Karpas-422 (cell line): ENCODE measurements at regions not wholly inside any gene's neighbourhood (a gene's known extent, or its start where the extent isn't known, plus 50 kb on each side); places are given as distances from the start of the nearest gene placed in this dataset.
A peak's percentile ranks its signal among the peaks of the same experiment; 100 is the strongest.

ENCODE experiments used
- DNase-seq: peaks from one replicate; pipeline ENCODE4 v3.0.0-alpha.2; 2015
- H2AFZ ChIP-seq: fragments of 200-600 bp; sonication (generic); 2 replicates; pipeline ENCODE4 v1.6.1; 2014; ENCODE audit warnings: antibody characterized with exemption, low read length, mixed read lengths
- H3K27ac ChIP-seq: fragments of 200-600 bp; sonication (generic); 2 replicates; pipeline ENCODE4 v1.5.1; 2014; ENCODE audit warnings: mild to moderate bottlenecking, low read length, moderate library complexity
- H3K27me3 ChIP-seq: fragments of 200-600 bp; sonication (generic); 2 replicates; pipeline ENCODE4 v1.6.1; 2014; ENCODE audit warnings: low read length, mixed read lengths
- H3K36me3 ChIP-seq: fragments of 200-600 bp; sonication (generic); 2 replicates; pipeline ENCODE4 v1.6.1; 2014; ENCODE audit warnings: low read length, mixed read lengths; ENCODE audit not compliant: insufficient read depth
- H3K4me1 ChIP-seq: fragments of 200-600 bp; sonication (generic); 2 replicates; pipeline ENCODE4 v1.6.1; 2014; ENCODE audit warnings: mild to moderate bottlenecking, low read length, mixed read lengths
- H3K4me2 ChIP-seq: fragments of 200-600 bp; sonication (generic); 2 replicates; pipeline ENCODE4 v1.6.1; 2014; ENCODE audit warnings: low read length, low read depth, mild to moderate bottlenecking; ENCODE audit not compliant: poor library complexity, severe bottlenecking
- H3K4me3 ChIP-seq: fragments of 200-600 bp; sonication (generic); 2 replicates; pipeline ENCODE4 v1.5.1; 2014; ENCODE audit warnings: mild to moderate bottlenecking, antibody characterized with exemption, low read length, mixed read lengths
- H3K79me2 ChIP-seq: fragments of 200-600 bp; sonication (generic); 2 replicates; pipeline ENCODE4 v1.6.1; 2014; ENCODE audit warnings: mild to moderate bottlenecking, low read length, mixed read lengths
- H3K9ac ChIP-seq: fragments of 200-600 bp; sonication (generic); 2 replicates; pipeline ENCODE4 v1.6.0; 2014; ENCODE audit warnings: low read length
- H3K9me2 ChIP-seq: fragments of 200-600 bp; sonication (generic), shearing (Covaris generic); replicated peaks from 2 replicates; pipeline ENCODE4 v1.6.0; 2014; ENCODE audit warnings: mild to moderate bottlenecking, low read length, moderate library complexity; ENCODE audit not compliant: insufficient read depth
- H3K9me3 ChIP-seq: fragments of 300-700, 200-600 bp; sonication (generic); 2 replicates; pipeline ENCODE4 v1.6.1; 2014; ENCODE audit warnings: low read length, mixed read lengths
- H4K20me1 ChIP-seq: fragments of 200-600 bp; sonication (generic); 2 replicates; pipeline ENCODE4 v1.6.1; 2014; ENCODE audit warnings: mild to moderate bottlenecking, antibody characterized with exemption, low read length, low read depth; ENCODE audit not compliant: insufficient read depth

DNA sequence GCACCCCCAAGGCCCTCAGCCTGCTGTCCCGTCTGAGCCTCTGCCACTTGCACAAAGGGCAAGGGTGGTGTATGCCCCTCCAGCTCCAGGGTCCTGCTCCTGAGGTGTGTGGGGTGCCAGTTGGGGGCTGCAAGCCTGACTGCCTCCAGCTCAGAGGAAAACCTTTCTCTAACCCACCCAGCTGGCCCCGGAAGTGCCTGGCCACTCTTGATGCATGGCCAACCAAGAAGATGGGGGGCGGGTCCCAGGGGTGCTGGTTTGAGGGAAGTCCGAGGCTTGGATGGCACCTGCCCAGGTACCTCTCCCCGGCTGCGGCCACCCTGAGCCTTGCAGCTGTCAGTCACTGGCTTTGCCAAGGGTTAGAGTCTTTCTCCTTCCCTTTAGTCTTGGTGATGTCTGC, 112.6 kb upstream of the TMPRSS2 start:
- no peaks in the 10 kb centered on the region for H3K36me3 ChIP-seq
- H3K9me2 ChIP-seq, result no peaks in the 10 kb centered on the region
- H3K27me3 ChIP-seq, result 0 out of 2 replicates have a peak, but pooled peaks cover 3% of the 10 kb centered on the region
- H3K4me1 ChIP-seq, result no peaks in the 10 kb centered on the region
- no peak for DNase-seq
- no peak overlapping the region for H3K4me2 ChIP-seq
- no peaks in the 10 kb centered on the region for H3K9me3 ChIP-seq
- H3K79me2 ChIP-seq, result no peaks in the 10 kb centered on the region
- H3K4me3 ChIP-seq, result no peak overlapping the region
- no peak overlapping the region for H3K9ac ChIP-seq
- H4K20me1 ChIP-seq, result peaks cover 2% of the 10 kb centered on the region; the same call in 1 of the 2 replicates
- no peak overlapping the region for H3K27ac ChIP-seq
- H2AFZ ChIP-seq, result no peak overlapping the region

DNA sequence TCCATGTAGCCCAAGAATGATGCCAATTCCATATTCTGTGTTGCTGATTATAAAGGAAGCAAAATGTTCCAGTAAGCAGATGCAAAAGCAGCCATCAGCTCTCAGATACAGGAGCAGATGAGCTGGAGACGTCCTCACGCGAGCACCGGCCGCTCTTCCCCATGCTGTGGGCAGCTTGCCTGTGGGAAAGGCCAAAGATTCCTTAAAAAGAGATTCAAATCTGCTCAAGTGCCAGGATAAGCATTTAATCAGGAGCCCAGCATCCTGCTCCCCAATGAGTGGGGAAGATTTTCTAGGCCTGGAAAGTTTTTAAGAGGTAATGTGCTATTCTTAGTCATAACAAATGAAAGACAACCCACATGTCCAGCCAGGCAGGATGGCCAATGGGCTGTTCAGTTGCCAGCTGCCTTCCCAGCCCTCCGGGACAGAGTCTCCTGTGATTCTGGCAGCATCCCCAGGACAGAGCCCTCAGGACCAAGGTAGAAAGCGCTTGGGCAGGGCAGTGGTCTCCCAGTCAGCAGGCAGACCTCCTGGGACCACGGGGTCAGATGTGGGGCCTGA, 108.2 kb upstream of the TMPRSS2 start:
- Histone ChIP-seq H2AFZ (no peak overlapping the region), H3K4me3 (no peak overlapping the region), H3K4me1 (no peaks in the 10 kb centered on the region), H3K9ac (no peak overlapping the region), H3K9me3 (no peaks in the 10 kb centered on the region), H3K4me2 (no peak overlapping the region), H4K20me1 (peaks cover 3% of the 10 kb centered on the region; the same call in 1 of the 2 replicates), H3K36me3 (no peaks in the 10 kb centered on the region), H3K79me2 (no peaks in the 10 kb centered on the region), H3K27ac (no peak overlapping the region), H3K27me3 (no peaks in the 10 kb centered on the region), H3K9me2 (no peaks in the 10 kb centered on the region)
- no peak for DNase-seq

DNA sequence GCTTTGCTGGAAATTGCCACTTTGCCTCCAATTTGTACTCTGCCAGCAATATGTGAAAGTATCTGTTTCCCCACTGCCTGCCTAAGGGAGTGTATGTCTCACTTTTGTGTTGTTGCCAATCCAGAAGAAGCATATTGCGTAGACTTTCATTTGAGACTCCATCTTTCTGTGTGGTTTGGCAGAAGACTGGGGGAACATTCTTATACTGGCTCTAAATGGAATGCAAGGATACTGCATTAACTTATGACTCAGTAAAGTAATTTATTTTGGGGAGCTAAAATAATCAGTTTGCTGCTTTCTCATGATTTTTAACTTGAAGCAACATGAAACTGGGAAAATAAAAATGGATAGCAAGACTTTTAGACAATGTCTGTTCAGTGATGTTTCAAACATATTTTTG, 107.7 kb upstream of the TMPRSS2 start:
- no peaks in the 10 kb centered on the region for H3K9me3 ChIP-seq
- H3K4me3 ChIP-seq, result no peak overlapping the region
- H3K4me1 ChIP-seq, result no peaks in the 10 kb centered on the region
- no peaks in the 10 kb centered on the region for H3K36me3 ChIP-seq
- H3K79me2 ChIP-seq, result no peaks in the 10 kb centered on the region
- H3K4me2 ChIP-seq, result no peak overlapping the region
- H4K20me1 ChIP-seq, result peaks cover 3% of the 10 kb centered on the region; the same call in 1 of the 2 replicates
- H3K27me3 ChIP-seq, result no peaks in the 10 kb centered on the region
- H3K27ac ChIP-seq, result no peak overlapping the region
- no peak overlapping the region for H3K9ac ChIP-seq
- no peak for DNase-seq
- H2AFZ ChIP-seq, result no peak overlapping the region
- no peaks in the 10 kb centered on the region for H3K9me2 ChIP-seq

DNA sequence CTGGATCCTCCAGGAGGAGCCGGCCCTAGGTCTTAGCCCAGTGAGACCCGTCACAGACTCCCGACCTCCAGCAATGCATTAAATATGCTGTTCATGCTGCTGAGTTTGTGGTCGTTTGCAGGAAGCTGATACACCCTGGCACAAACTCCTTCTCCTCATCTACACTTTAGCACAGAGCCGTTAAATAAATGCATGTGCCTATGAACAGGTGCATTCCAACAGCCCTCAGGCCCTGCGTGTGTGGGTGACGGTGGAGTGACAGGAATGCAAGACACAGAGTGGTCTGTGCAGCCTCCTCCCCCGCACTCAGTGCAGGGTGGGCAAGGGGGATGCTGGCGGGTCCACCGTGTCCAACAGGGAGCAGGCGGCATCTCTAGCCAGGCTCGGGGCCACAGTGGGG, 106.6 kb upstream of the TMPRSS2 start:
- H3K4me1 ChIP-seq, result no peaks in the 10 kb centered on the region

DNA sequence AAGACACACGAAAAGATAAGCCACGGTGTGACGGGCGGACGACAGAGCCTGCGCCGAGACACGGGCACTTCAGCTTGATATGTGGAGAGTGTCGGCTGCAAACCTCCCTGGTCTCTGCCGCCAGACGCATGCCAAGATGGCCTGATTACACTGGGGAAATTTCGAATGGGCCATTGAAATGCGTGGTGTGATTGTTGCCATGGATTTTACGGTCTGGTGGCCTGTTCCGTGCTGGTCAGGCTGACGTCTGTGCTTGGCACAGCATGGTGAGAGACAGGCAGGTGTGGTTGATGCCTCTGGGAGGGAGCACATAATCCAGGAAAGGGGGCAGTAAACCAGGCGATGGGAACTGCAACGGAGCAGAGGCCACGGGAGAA, 105.6 kb upstream of the TMPRSS2 start:
- no peaks in the 10 kb centered on the region for H3K79me2 ChIP-seq
- peaks cover 3% of the 10 kb centered on the region; the same call in 1 of the 2 replicates for H4K20me1 ChIP-seq
- H3K9ac ChIP-seq, result no peak overlapping the region
- H3K4me3 ChIP-seq, result no peak overlapping the region
- H3K27me3 ChIP-seq, result no peaks in the 10 kb centered on the region
- H3K4me1 ChIP-seq, result no peaks in the 10 kb centered on the region
- H3K27ac ChIP-seq, result no peak overlapping the region
- H2AFZ ChIP-seq, result no peak overlapping the region
- DNase-seq, result no peak
- no peaks in the 10 kb centered on the region for H3K9me2 ChIP-seq
- no peak overlapping the region for H3K4me2 ChIP-seq
- H3K9me3 ChIP-seq, result no peaks in the 10 kb centered on the region
- no peaks in the 10 kb centered on the region for H3K36me3 ChIP-seq

More for the DNA sequence above, 106.6 kb upstream of the TMPRSS2 start:
- no peak overlapping the region for H2AFZ ChIP-seq
- no peaks in the 10 kb centered on the region for H3K36me3 ChIP-seq
- H3K9me3 ChIP-seq, result no peaks in the 10 kb centered on the region
- H4K20me1 ChIP-seq, result peaks cover 3% of the 10 kb centered on the region; the same call in 1 of the 2 replicates
- no peak overlapping the region for H3K27ac ChIP-seq
- no peak overlapping the region for H3K4me2 ChIP-seq
- no peaks in the 10 kb centered on the region for H3K79me2 ChIP-seq
- no peak for DNase-seq
- no peaks in the 10 kb centered on the region for H3K9me2 ChIP-seq
- H3K4me3 ChIP-seq, result no peak overlapping the region
- H3K27me3 ChIP-seq, result no peaks in the 10 kb centered on the region
- no peak overlapping the region for H3K9ac ChIP-seq

DNA sequence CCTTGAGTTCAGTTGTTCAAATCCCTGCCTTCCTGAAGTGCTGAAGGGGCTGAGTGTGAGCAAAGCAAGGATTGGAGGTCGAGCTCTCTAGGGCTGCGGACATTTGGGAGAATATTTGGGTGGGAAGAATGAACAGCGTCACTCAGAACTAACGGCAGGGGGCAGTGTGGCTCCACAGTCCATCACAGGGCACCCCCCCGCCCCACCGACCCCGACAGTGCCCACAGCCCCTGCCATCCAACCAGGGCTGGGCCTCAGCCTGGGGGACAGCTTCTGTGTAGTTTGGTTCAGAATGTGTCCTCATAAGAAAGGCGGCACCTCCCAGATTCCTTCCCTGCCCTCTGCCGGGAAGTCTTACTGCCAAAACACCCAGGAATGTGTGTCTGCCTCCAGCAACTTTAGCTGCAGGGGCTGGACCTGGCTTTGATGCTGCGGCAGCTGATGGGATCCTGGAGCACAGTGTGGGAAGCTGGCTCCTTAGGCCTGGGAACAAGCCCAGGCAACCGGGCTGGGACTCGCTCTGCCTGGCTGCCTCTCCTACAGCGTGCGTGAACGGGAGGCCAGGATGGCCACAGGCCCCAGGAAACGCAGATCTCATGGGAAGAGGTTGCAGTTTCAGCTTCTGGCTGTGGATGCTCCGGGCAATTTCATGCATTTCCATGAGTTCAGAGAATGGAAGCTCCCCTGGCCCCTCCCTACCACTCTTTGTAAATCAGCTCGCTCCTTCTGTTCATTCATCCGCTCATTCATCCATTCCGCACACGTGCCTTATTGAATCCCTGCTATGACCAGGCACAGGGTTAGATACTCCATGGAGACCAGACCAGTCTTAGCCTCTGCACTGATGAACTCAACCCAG, 104.9 kb upstream of the TMPRSS2 start:
- Histone ChIP-seq H3K36me3 (no peaks in the 10 kb centered on the region), H3K9ac (no peak overlapping the region), H3K4me1 (no peaks in the 10 kb centered on the region), H3K79me2 (no peaks in the 10 kb centered on the region), H3K27me3 (no peaks in the 10 kb centered on the region), H3K9me3 (no peaks in the 10 kb centered on the region), H3K4me3 (no peak overlapping the region), H4K20me1 (peaks cover 3% of the 10 kb centered on the region; the same call in 1 of the 2 replicates), H2AFZ (no peak overlapping the region), H3K4me2 (no peak overlapping the region), H3K27ac (no peak overlapping the region), H3K9me2 (no peaks in the 10 kb centered on the region)
- peak; percentile 63 for DNase-seq

DNA sequence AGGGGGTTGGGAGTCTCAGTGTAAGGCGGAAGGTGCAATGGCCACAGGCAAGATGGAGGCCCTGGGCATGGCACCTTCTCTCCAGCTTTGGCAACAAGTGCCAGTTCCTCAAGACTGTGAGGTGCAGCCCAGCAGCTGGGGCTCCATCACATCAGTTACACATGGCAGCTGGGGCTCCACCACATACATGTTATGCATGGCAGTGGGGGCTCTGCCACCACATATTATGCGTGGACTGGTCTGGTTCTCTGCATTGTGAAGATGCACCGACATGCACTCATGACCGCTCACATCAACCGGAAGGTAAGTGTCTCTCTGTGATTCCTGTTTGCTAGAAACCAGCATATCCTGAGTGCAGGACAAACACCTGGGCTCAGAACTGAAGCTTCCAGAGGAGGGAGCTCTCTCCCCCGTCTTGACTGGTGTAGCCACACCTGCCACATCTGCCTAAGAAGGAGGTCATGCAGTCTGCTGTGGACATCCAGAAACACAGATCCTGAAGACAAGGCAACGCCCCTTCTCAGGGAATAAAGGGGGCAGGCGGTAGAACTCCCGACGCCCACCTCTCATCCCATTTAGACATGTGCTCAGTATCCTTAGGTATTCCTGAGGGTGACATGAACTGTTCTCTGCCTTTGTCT, 104.1 kb upstream of the TMPRSS2 start:
- no peak overlapping the region for H3K9ac ChIP-seq
- H3K79me2 ChIP-seq, result no peaks in the 10 kb centered on the region
- H3K9me2 ChIP-seq, result no peaks in the 10 kb centered on the region
- no peaks in the 10 kb centered on the region for H3K9me3 ChIP-seq
- H3K4me1 ChIP-seq, result no peaks in the 10 kb centered on the region
- H3K27ac ChIP-seq, result no peak overlapping the region
- H3K27me3 ChIP-seq, result no peaks in the 10 kb centered on the region
- DNase-seq, result peak; percentile 64
- no peaks in the 10 kb centered on the region for H3K36me3 ChIP-seq
- H3K4me3 ChIP-seq, result no peak overlapping the region
- H4K20me1 ChIP-seq, result peaks cover 3% of the 10 kb centered on the region; the same call in 1 of the 2 replicates
- no peak overlapping the region for H3K4me2 ChIP-seq
- H2AFZ ChIP-seq, result no peak overlapping the region

DNA sequence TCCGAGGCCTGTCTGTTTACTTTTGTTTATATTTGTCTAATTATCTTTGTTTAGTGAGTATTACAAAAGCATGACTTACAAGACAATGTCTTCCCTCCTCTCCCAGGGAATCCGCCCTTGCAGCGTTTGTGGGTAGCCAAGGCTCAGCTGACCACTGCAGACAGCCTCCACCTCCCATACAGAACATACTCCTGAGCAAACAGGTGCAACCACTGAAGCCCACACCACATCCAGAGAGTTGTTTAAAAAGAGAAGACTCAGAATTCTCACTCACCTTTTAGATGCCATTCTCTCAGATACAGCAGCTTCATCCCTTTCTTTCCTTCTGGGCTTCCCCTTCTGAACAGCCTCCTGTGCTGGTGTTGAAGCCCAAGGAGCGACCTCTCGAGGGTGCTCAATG, 103.5 kb upstream of the TMPRSS2 start:
- Histone ChIP-seq H3K4me1 (no peaks in the 10 kb centered on the region), H3K9me2 (no peaks in the 10 kb centered on the region), H3K9me3 (no peaks in the 10 kb centered on the region), H3K27ac (no peak overlapping the region), H3K9ac (no peak overlapping the region), H2AFZ (no peak overlapping the region), H3K4me2 (no peak overlapping the region), H3K27me3 (no peaks in the 10 kb centered on the region), H3K79me2 (no peaks in the 10 kb centered on the region), H3K36me3 (no peaks in the 10 kb centered on the region), H4K20me1 (peaks cover 3% of the 10 kb centered on the region; the same call in 1 of the 2 replicates), H3K4me3 (no peak overlapping the region)
- no peak for DNase-seq
